Lower leg skin (tissue), 4 donors: ENCODE measurements at regions not wholly inside any gene's neighbourhood (a gene's known extent, or its start where the extent isn't known, plus 50 kb on each side); places are given as distances from the start of the nearest gene placed in this dataset.

Source experiments
- DNase-seq, 2 donors: peaks; one replicate each; pipeline ENCODE4 v3.0.0-alpha.2; 2019; ENCODE audit warnings: low spot score in 2 of 2
- H3K4me3 ChIP-seq: fragments of 200-600 bp; sonication (generic); 2 replicates; pipeline ENCODE4 v1.5.1; 2017; ENCODE audit warnings: mild to moderate bottlenecking, low read depth; ENCODE audit not compliant: poor library complexity, severe bottlenecking
- CTCF ChIP-seq, 3 donors: fragments of 450-650 bp; IDR thresholded peaks; one replicate each; pipeline ENCODE4 v1.5.1; 2016; ENCODE audit warnings: antibody characterized with exemption in 3 of 3, mild to moderate bottlenecking in 3 of 3, moderate library complexity in 2 of 3
- POLR2A ChIP-seq, 2 donors: fragments of 450-650 bp; IDR thresholded peaks; one replicate each; pipeline ENCODE4 v1.6.1; 2016 to 2017; ENCODE audit warnings: antibody characterized with exemption in 2 of 2, mild to moderate bottlenecking in 1 of 2, moderate library complexity in 1 of 2
- WGBS, 2 donors: methylation state at CpG; one replicate each; pipeline ENCODE4 v1.1.5; 2018; 5-methylcytosine and 5-hydroxymethylcytosine counted together
- intact Hi-C: fragments of 100-400 bp; cut with DNase I; formaldehyde crosslinking; loops from one replicate; pipeline ENCODE4 v1.15.0; 2023; ENCODE audit warnings: low total_unique reads

- no peak overlapping the region for H3K4me3 ChIP-seq
- intact Hi-C loops = no loop called here
- peak in 1 of 2 donors; percentile 82 for DNase-seq
- 62 to 76% methylated on average over 38 to 39 of the region's 39 CpGs for whole genome bisulfite sequencing, 2 donors
- TF ChIP-seq CTCF (IDR thresholded peaks at IDR 0.05) (no peak), POLR2A (IDR thresholded peaks at IDR 0.05) (no peak)
These were observed 83.2 kb downstream of the FOXL3 start for GRCh38 chr7:372932-373791.

GRCh38 chr7:373818-374705, 84.1 kb downstream of the FOXL3 start:
- no peak overlapping the region for H3K4me3 ChIP-seq
- intact Hi-C loops = no loop called here
- peak in 1 of 2 donors; percentile 78 for DNase-seq
- 62 to 64% methylated on average over 23 of the region's 23 CpGs for WGBS, 2 donors
- TF ChIP-seq POLR2A (IDR thresholded peaks at IDR 0.05) = no peak

GRCh38 chr7:374706-375311, 84.8 kb downstream of the FOXL3 start:
- no peak overlapping the region for H3K4me3 ChIP-seq
- 84 to 86% methylated on average over 21 to 31 of the region's 31 CpGs for WGBS, 2 donors
- DNase-seq = peak in 1 of 2 donors; percentile 80
- intact Hi-C loops = no loop called here
- TF ChIP-seq CTCF (IDR thresholded peaks at IDR 0.05) (no peak), POLR2A (IDR thresholded peaks at IDR 0.05) (no peak)

GRCh38 chr7:375321-375831, 85.4 kb downstream of the FOXL3 start:
- TF ChIP-seq POLR2A (IDR thresholded peaks at IDR 0.05) (no peak), CTCF (IDR thresholded peaks at IDR 0.05) (no peak)
- DNase-seq = peak in 1 of 2 donors; percentile 79
- intact Hi-C loops = no loop called here
- no peak overlapping the region for H3K4me3 ChIP-seq
- 83 to 84% methylated on average over 30 to 32 of the region's 32 CpGs for WGBS, 2 donors

- H3K4me3 ChIP-seq = no peak overlapping the region
- WGBS, 2 donors = 40 to 41% methylated on average over 19 of the region's 19 CpGs
- TF ChIP-seq CTCF (IDR thresholded peaks at IDR 0.05) (no peak), POLR2A (IDR thresholded peaks at IDR 0.05) (no peak)
- peak in 1 of 2 donors; percentile 79 for DNase-seq
- intact Hi-C loops = no loop called here
These were observed 85.9 kb downstream of the FOXL3 start for GRCh38 chr7:375901-376305.
